H1 (cell line): ENCODE measurements at regions not wholly inside any gene's neighbourhood (a gene's known extent, or its start where the extent isn't known, plus 50 kb on each side); places are given as distances from the start of the nearest gene placed in this dataset.

Experiments
- EZH2 ChIP-seq: fragments of 200-600 bp; sonication (generic); IDR thresholded peaks from 2 replicates; pipeline ENCODE4 v1.7.1; 2012; ENCODE audit warnings: low read depth, mild to moderate bottlenecking, moderate library complexity, low read length, inconsistent platforms; ENCODE audit not compliant: severe bottlenecking
- JUN ChIP-seq: IDR thresholded peaks from 2 replicates; pipeline ENCODE4 v1.6.1; 2011; ENCODE audit warnings: low read depth, mild to moderate bottlenecking, improper control_type of control experiment, low read length
- SIRT6 ChIP-seq: IDR thresholded peaks from one replicate; pipeline ENCODE4 v1.7.1; 2012; ENCODE audit warnings: low read length, inconsistent platforms

DNA sequence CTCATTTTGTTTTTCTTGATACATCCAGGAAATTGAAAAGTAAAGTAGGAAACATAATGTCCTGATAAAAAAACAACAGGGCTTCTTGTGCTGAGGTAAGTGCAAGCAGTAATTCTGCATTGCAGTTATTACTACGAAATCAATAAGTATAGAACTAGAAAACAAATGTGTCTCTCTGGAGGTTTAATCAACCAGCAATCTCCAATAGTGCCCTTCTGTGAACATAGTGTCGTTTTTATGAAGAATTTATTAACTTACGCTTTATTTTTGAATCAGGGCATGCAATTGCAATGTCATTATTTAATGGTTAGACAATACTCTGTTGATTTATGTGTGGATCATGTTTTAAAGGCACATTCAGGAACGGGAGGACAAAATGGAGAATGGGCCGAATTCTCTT is 494.1 kb upstream of the NOVA1 start (continued):
- TF ChIP-seq EZH2 (no peak), JUN (no peak), SIRT6 (no peak)
- TF ChIP-seq, all 59 proteins: peak for 0
